GM19193 (cell line): ENCODE measurements at regions not wholly inside any gene's neighbourhood (a gene's known extent, or its start where the extent isn't known, plus 50 kb on each side); places are given as distances from the start of the nearest gene placed in this dataset.

Experiments used
- POLR2A ChIP-seq: IDR thresholded peaks from 4 replicates; pipeline ENCODE4 v1.6.1; 2011; ENCODE audit not compliant: insufficient read depth, insufficient read length; ENCODE audit errors: extremely low read depth

GRCh38 chr1:146386851-146387749 lies 158.3 kb upstream of the NOTCH2NLA start:
- peak; percentile 63 for TF ChIP-seq POLR2A

- peak; percentile 95 for TF ChIP-seq POLR2A
Measured at GRCh38 chr1:146376708-146377496, 148.1 kb upstream of the NOTCH2NLA start.
